ENCODE measurements at regions not wholly inside any gene's neighbourhood (a gene's known extent, or its start where the extent isn't known, plus 50 kb on each side); places are given as distances from the start of the nearest gene placed in this dataset.

- no peak overlapping the region for H3K56ac ChIP-seq (ENCODE audit: extremely low read depth, insufficient read depth, low read length)
- H3K18ac ChIP-seq (ENCODE audit: low read depth, low read length) = no peak overlapping the region
- H4K20me1 ChIP-seq (ENCODE audit: insufficient read depth, low read length) = no peaks in the 10 kb centered on the region
- H3K79me1 ChIP-seq (ENCODE audit: low read depth in 1 of 2, low read length in 2 of 2) = no peaks in the 10 kb centered on the region
- no peaks in the 10 kb centered on the region for H3K9me3 ChIP-seq (ENCODE audit: control insufficient read depth, insufficient read depth, low read length)
- no peaks in the 10 kb centered on the region for H3K4me1 ChIP-seq (ENCODE audit: control insufficient read depth, insufficient read depth, low read length)
- no peak overlapping the region for H3K4me2 ChIP-seq (ENCODE audit: low read depth, low read length)
- no peak overlapping the region for H3K14ac ChIP-seq (replicated peaks; ENCODE audit: low read depth, low read length)
- H3K27ac ChIP-seq (ENCODE audit: insufficient read depth, low read length) = no peak overlapping the region
- no peak for TF ChIP-seq POLR2A (IDR thresholded peaks at IDR 0.05; ENCODE audit: low read depth, low read length)
- no peak for TF ChIP-seq RAD21 (IDR thresholded peaks at IDR 0.05; ENCODE audit: low read length)
- TF ChIP-seq NFE2L2 (IDR thresholded peaks at IDR 0.05; ENCODE audit: low read depth, low read length) = no peak
- H3K4ac ChIP-seq (ENCODE audit: low read depth, low read length) = no peak overlapping the region
- no peak overlapping the region for H4K8ac ChIP-seq (ENCODE audit: low read depth in 2 of 2, low read length in 2 of 2)
- BruUV-seq (replicated peaks) = no TSS peak
- intact Hi-C loops (cut with micrococcal nuclease) (no loop called here), dilution Hi-C loops (cut with HindIII; ENCODE audit: low sequenced_read_pairs, unreplicated experiment) (no loop called here), in situ Hi-C loops (cut with MboI; ENCODE audit: low sequenced_read_pairs) (no loop called here)
- POLR2A ChIA-PET (ENCODE audit: unreplicated experiment) = no interaction called here
- H3K36me3 ChIP-seq (ENCODE audit: control insufficient read depth, insufficient read depth, low read length) = no peaks in the 10 kb centered on the region
- no peak overlapping the region for H4K91ac ChIP-seq (ENCODE audit: insufficient read depth, low read depth, low read length)
- H3K27me3 ChIP-seq (ENCODE audit: control insufficient read depth, insufficient read depth, low read length) = peaks cover 1% of the 10 kb centered on the region; the same call in 1 of the 2 replicates
- H2AK5ac ChIP-seq (ENCODE audit: low read depth, low read length) = no peak overlapping the region
- H2BK15ac ChIP-seq (ENCODE audit: low read depth, low read length) = no peak overlapping the region
- H4K5ac ChIP-seq (ENCODE audit: low read depth, low read length) = no peak overlapping the region
- no peak overlapping the region for H3K23ac ChIP-seq (ENCODE audit: low read depth, low read length)
- DNase-seq = no peak
- H2BK5ac ChIP-seq (ENCODE audit: low read depth, low read length, poor library complexity, severe bottlenecking) = no peak overlapping the region
- no peak overlapping the region for H3K4me3 ChIP-seq (ENCODE audit: insufficient read depth, low read depth, low read length)
- no peak overlapping the region for H2AK9ac ChIP-seq (replicated peaks; ENCODE audit: low read depth, low read length, poor library complexity)
- CTCF ChIA-PET = no interaction called here
- H2AFZ ChIP-seq (replicated peaks; ENCODE audit: low read length, poor library complexity) = no peak overlapping the region
- no peaks in the 10 kb centered on the region; the same call in 1 of the 2 replicates for H3K9me1 ChIP-seq (ENCODE audit: insufficient read depth, low read length)
- no peak overlapping the region for H2BK120ac ChIP-seq (ENCODE audit: low read depth, low read length)
- WGBS, 2 experiments (ENCODE audit: extremely low coverage in 2 of 2, insufficient read length in 1 of 2) = no CpG with 5 or more reads among the region's 6 CpGs
- ATAC-seq (ENCODE audit: low read depth) = no peak
- no peak overlapping the region for H2BK20ac ChIP-seq (ENCODE audit: low read depth, low read length)
- no peak overlapping the region for H3K9ac ChIP-seq (ENCODE audit: low read depth, low read length)
These were observed 254.6 kb upstream of the KIRREL3 start for GRCh38 chr11:127255209-127255608.
